MM.1S (cell line): ENCODE measurements at regions not wholly inside any gene's neighbourhood (a gene's known extent, or its start where the extent isn't known, plus 50 kb on each side); places are given as distances from the start of the nearest gene placed in this dataset.

Experiments
- CTCF ChIP-seq: fragments of 300-600 bp; sonication (generic); IDR thresholded peaks from 2 replicates; pipeline ENCODE4 v1.5.1; 2016; ENCODE audit warnings: antibody characterized with exemption, low read length, mixed read lengths
- EZH2 ChIP-seq: fragments of 300-600 bp; sonication (generic); optimal IDR thresholded peaks from 2 replicates; pipeline ENCODE3; 2017; ENCODE audit warnings: low read depth, mild to moderate bottlenecking, antibody characterized with exemption, low read length, mixed read lengths
- EZH2phosphoT487 ChIP-seq: fragments of 300-600 bp; sonication (generic); IDR thresholded peaks from 2 replicates; pipeline ENCODE4 v1.6.1; 2018; ENCODE audit warnings: antibody characterized with exemption, low read length

- TF ChIP-seq CTCF (no peak), EZH2 (no peak), EZH2phosphoT487 (no peak)
Observed at GRCh38 chr7:125154930-125155329, 225.3 kb upstream of the POT1 start.
